ENCODE measurements at regions not wholly inside any gene's neighbourhood (a gene's known extent, or its start where the extent isn't known, plus 50 kb on each side); places are given as distances from the start of the nearest gene placed in this dataset.

DNA sequence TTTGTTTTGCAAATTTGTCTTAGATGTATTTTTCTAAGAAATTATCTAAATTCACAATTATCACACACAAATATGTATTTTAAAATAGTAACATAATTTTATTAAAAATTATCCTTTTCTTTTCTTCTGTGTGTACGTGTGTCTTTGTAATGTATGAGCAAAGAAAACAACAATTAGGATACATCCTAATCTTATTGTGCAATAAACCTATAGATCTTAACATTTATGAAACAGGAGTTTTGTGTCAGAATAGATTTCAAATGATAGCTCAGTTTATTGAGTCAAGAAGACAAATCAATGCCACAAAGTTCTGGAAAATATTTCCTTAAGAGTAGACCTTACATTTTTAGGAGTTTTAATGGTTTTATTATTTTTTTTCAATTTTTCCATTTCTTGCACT lies 212.2 kb downstream of the KCNJ3 start:
- TF ChIP-seq, protein P1, sequence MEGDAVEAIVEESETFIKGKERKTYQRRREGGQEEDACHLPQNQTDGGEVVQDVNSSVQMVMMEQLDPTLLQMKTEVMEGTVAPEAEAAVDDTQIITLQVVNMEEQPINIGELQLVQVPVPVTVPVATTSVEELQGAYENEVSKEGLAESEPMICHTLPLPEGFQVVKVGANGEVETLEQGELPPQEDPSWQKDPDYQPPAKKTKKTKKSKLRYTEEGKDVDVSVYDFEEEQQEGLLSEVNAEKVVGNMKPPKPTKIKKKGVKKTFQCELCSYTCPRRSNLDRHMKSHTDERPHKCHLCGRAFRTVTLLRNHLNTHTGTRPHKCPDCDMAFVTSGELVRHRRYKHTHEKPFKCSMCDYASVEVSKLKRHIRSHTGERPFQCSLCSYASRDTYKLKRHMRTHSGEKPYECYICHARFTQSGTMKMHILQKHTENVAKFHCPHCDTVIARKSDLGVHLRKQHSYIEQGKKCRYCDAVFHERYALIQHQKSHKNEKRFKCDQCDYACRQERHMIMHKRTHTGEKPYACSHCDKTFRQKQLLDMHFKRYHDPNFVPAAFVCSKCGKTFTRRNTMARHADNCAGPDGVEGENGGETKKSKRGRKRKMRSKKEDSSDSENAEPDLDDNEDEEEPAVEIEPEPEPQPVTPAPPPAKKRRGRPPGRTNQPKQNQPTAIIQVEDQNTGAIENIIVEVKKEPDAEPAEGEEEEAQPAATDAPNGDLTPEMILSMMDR (IDR thresholded peaks at IDR 0.05) = no peak
- no peak for TF ChIP-seq POLR2A (IDR thresholded peaks at IDR 0.05)
- TF ChIP-seq EP300 (IDR thresholded peaks at IDR 0.05; ENCODE audit: low read depth) = no peak
- no peak for TF ChIP-seq POLR2AphosphoS5 (IDR thresholded peaks at IDR 0.05)
